ENCODE measurements at regions not wholly inside any gene's neighbourhood (a gene's known extent, or its start where the extent isn't known, plus 50 kb on each side); places are given as distances from the start of the nearest gene placed in this dataset.

DNA sequence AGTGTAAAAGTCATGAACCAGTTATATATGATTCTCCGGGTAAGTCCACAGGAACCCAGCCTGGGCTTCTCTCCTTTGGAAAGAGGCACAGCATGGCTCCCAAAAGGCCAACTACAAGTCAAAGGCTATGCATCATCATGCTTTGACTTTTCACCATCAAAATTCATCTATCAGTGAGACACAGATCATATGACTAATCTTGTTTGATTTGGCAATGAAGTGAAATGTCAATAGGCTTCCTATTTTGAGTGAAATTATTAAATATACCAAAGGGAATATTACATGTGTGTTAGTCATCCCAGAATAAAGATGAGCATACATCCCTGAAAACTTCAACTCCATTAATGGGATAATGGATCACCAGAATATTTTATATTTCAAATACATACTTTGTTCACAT lies 83.5 kb upstream of the ADGRL2 start:
- TF ChIP-seq YY1 (IDR thresholded peaks at IDR 0.05; ENCODE audit: insufficient read depth, insufficient read length): no peak
- no peak for TF ChIP-seq SUZ12 (IDR thresholded peaks at IDR 0.05; ENCODE audit: extremely low read depth, insufficient read depth, insufficient read length)
